ENCODE measurements at regions not wholly inside any gene's neighbourhood (a gene's known extent, or its start where the extent isn't known, plus 50 kb on each side); places are given as distances from the start of the nearest gene placed in this dataset.

- TF ChIP-seq, protein P1, sequence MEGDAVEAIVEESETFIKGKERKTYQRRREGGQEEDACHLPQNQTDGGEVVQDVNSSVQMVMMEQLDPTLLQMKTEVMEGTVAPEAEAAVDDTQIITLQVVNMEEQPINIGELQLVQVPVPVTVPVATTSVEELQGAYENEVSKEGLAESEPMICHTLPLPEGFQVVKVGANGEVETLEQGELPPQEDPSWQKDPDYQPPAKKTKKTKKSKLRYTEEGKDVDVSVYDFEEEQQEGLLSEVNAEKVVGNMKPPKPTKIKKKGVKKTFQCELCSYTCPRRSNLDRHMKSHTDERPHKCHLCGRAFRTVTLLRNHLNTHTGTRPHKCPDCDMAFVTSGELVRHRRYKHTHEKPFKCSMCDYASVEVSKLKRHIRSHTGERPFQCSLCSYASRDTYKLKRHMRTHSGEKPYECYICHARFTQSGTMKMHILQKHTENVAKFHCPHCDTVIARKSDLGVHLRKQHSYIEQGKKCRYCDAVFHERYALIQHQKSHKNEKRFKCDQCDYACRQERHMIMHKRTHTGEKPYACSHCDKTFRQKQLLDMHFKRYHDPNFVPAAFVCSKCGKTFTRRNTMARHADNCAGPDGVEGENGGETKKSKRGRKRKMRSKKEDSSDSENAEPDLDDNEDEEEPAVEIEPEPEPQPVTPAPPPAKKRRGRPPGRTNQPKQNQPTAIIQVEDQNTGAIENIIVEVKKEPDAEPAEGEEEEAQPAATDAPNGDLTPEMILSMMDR (IDR thresholded peaks at IDR 0.05): no peak
- TF ChIP-seq POLR2A (IDR thresholded peaks at IDR 0.05): no peak
Observed at GRCh38 chr13:44104197-44104490, 224.4 kb downstream of the LACC1 start.

Measured in tibial nerve (tissue), 3 donors.